NB4 (cell line): ENCODE measurements at regions not wholly inside any gene's neighbourhood (a gene's known extent, or its start where the extent isn't known, plus 50 kb on each side); places are given as distances from the start of the nearest gene placed in this dataset.
"Not testable (repeated sequence)": the region's sequence is repeated elsewhere in the genome, so short reads cannot be mapped to it uniquely, and the experiment has no call there.

Source experiments
- DNase-seq: peaks from one replicate; pipeline ENCODE4 v3.0.0; 2010; ENCODE audit warnings: low read depth
- H3K4me3 ChIP-seq: one replicate; pipeline ENCODE4 v1.5.1; 2011; ENCODE audit warnings: mild to moderate bottlenecking, low read depth, low read length, moderate library complexity
- MYC ChIP-seq: IDR thresholded peaks from 2 replicates; pipeline ENCODE4 v1.6.1; 2011; ENCODE audit warnings: low read depth, low read length
- POLR2A ChIP-seq: IDR thresholded peaks from 2 replicates; pipeline ENCODE4 v1.6.1; 2011; ENCODE audit warnings: mild to moderate bottlenecking; ENCODE audit not compliant: insufficient read length; ENCODE audit errors: extremely low read depth
- TF ChIP-seq, protein P1 (sequence below): IDR thresholded peaks from one replicate; pipeline ENCODE4 v1.5.1; 2012; ENCODE audit warnings: low read depth, low read length
- TF ChIP-seq, protein P2 (sequence below): IDR thresholded peaks from 2 replicates; pipeline ENCODE4 v1.6.1; 2011; ENCODE audit warnings: low read depth, low read length

DNA sequence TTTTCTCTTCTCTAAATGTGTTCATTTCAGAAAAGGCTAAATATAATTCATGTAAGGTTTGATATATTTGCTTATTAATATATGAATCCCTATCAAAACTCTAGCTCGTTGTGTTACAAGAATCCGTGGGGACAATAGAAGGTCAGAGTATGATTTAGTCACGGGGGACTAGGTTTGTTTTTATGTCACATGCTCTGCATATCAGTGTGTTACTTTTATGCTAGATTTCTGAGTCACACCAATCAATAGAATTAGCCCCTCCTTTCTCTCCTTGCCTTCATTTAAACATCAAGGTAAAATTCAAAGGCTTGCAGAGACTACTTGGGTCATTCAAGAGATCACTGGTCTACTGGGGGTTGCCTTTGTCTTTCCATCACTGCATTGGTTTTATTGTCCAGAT, 636.1 kb downstream of the NR2F2 start:
- TF ChIP-seq POLR2A (no peak), MYC (no peak)
- TF ChIP-seq, protein P1, sequence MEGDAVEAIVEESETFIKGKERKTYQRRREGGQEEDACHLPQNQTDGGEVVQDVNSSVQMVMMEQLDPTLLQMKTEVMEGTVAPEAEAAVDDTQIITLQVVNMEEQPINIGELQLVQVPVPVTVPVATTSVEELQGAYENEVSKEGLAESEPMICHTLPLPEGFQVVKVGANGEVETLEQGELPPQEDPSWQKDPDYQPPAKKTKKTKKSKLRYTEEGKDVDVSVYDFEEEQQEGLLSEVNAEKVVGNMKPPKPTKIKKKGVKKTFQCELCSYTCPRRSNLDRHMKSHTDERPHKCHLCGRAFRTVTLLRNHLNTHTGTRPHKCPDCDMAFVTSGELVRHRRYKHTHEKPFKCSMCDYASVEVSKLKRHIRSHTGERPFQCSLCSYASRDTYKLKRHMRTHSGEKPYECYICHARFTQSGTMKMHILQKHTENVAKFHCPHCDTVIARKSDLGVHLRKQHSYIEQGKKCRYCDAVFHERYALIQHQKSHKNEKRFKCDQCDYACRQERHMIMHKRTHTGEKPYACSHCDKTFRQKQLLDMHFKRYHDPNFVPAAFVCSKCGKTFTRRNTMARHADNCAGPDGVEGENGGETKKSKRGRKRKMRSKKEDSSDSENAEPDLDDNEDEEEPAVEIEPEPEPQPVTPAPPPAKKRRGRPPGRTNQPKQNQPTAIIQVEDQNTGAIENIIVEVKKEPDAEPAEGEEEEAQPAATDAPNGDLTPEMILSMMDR: no peak
- TF ChIP-seq, protein P2, sequence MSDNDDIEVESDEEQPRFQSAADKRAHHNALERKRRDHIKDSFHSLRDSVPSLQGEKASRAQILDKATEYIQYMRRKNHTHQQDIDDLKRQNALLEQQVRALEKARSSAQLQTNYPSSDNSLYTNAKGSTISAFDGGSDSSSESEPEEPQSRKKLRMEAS: no peak
- no peak for DNase-seq
- H3K4me3 ChIP-seq: no peak overlapping the region

DNA sequence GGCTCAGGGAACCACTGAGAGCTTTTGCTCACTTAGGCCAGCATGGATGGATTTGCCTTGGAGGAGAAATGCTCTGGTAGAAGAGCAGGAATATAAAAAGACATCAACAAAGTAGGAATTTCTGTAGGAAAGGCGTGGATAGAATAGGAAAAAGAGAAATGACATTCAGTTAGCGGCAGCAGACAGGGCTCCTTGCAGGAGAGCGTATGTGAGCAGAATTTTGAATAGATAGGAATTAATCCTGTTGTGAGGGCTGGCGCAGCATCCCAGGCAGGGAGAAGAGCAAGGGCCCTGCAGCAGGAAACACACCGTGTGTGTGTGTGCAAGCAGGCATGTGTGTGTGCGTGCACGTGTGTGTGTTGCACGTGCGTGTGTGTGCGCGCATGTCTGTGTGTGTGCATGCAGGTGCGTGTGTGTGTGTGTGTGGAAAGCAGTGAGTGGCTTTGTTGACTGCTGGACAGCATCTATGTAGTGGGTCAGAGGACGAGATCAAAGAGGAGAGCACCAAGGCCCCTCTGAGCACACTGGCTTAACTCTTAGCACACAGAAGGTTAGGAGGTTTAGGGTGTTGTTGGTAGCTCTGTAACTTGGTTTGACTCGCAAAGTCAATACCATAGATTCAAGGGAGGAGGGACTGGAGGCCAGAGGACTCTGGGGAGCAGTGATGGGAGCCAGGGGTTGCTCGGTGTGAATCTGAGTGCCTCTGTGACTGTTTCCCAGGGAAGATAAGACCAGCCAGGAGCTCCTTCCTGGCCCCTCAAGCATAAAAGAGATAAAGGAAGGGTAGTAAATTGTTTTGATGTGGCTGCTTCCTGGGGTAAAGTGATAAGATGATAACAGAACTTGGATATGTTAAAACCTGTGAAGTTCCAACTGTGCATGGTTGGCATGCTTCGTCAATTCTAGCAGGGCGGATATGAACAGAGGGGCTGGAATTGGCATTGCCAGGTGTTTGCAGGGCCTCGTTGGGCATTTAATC, 639.5 kb downstream of the NR2F2 start:
- DNase-seq: no peak
- H3K4me3 ChIP-seq: no peak overlapping the region
- TF ChIP-seq, protein P2: no peak
- TF ChIP-seq MYC (no peak), POLR2A (no peak)
- TF ChIP-seq, protein P1: no peak

DNA sequence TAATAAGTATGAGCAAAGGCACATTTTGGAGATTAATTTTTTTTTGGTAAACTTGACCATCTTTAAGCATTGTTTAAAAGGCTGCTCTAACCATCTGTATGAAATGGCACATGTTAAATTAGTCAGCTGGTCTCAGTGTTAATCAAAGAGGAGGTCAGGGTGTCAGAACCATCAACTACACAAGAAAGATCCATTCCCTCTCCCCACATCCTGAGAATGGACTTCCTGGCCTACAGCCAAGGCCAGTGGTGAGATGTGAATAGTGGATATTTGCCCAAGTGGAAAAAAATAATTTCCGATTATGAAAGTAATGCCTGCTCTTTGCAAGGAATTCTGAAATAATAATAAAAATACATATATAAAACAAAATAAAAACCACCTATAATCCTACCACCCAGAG, 641.7 kb downstream of the NR2F2 start:
- H3K4me3 ChIP-seq: no peak overlapping the region
- no peak for DNase-seq
- TF ChIP-seq POLR2A (no peak), MYC (no peak)
- TF ChIP-seq, protein P2: no peak
- TF ChIP-seq, protein P1: no peak

DNA sequence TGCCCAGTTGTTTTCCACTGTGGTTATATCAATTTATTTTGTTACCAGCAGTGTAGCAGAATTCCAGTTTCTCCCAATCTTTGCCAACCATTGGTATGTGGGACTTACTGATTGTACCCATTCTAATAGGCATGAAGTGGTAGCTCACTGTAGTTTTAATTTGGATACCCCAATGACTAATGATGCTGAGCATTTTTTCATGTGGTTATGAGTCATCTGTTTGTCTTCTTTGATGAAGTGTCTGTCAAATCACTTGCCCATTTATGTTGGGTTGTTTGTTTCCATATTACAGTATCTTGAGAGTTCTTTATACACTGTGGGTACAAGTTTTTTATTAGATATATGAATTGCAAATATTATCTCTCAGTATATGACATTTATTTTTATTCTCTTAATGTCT, 644.3 kb downstream of the NR2F2 start:
- no peak for DNase-seq
- no peak for TF ChIP-seq MYC
- TF ChIP-seq, protein P1: no peak
- TF ChIP-seq, protein P2: no peak
- no peak for TF ChIP-seq POLR2A
- no peak overlapping the region for H3K4me3 ChIP-seq

DNA sequence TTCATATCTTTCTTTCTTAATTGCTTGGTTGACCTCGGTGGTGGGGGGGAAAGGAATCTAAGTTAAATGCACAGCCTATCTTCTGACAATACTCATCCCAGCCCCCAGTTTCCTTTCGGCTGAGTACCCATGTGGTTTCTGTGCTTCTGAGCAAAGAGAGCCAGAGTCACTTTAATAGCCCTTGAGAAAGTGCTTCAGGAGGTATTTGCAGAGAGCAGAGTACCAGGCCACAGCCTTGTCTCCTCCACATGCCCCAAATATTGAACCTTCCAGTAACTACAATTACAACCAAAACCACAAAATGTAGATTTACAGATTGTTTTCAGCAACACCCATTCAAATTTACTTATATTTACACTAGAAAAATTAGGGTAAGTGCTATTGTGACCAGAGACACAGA, 647.4 kb downstream of the NR2F2 start:
- no peak for DNase-seq
- H3K4me3 ChIP-seq: no peak overlapping the region
- TF ChIP-seq, protein P2: no peak
- no peak for TF ChIP-seq MYC
- TF ChIP-seq, protein P1: no peak

DNA sequence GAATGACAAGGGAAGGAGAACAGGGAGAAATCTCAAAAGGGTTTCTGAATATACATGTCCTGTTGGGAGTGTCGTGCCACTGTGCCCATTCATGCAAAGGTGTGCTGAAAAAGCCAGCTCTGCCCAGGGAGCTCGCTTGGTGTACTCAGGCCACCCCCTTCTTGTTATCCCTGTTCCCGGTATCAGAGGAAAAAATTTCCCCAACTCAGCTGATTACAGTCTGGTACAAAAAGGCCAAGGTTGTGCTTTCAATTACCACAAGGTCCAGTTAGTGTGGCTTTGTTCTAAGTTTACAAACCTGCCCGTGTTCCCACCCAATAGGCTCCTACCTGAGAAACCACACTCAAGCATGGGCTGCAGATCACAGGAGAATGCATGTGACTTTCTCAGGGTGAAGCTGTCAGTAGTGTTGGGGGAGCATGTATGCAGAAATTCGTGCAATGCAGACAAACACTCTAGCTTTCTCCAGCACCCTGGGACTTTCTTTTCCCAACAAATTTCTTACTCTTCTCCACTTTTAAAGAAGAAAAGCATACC, 648.5 kb downstream of the NR2F2 start:
- DNase-seq: no peak
- TF ChIP-seq, protein P1: no peak
- no peak for TF ChIP-seq MYC
- no peak overlapping the region for H3K4me3 ChIP-seq

DNA sequence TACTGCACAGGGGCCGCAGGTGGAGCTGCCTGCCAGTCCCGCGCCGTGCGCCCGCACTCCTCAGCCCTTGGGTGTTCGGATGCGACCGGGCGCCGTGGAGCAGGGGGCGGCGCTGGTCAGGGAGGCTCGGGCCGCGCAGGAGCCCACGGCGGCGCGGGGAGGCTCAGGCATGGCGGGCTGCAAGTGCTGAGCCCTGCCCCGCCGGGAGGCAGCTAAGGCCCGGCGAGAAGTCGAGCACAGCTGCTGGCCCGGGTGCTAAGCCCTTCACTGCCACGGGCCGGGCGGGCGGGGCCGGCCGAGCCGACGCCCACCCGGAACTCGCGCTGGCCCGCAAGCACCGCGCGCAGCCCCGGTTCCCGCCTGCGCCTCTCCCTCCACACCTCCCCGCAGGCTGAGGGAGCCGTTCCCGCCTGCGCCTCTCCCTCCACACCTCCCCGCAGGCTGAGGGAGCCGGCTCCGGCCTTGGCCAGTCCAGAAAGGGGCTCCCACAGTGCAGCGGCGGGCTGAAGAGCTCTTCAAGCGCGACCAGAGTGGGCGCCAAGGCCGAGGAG, 653.7 kb downstream of the NR2F2 start:
- DNase-seq: not testable (repeated sequence)

More for the DNA sequence above, 653.7 kb downstream of the NR2F2 start:
- not testable (repeated sequence) for H3K4me3 ChIP-seq
